ENCODE measurements at regions not wholly inside any gene's neighbourhood (a gene's known extent, or its start where the extent isn't known, plus 50 kb on each side); places are given as distances from the start of the nearest gene placed in this dataset.

DNA sequence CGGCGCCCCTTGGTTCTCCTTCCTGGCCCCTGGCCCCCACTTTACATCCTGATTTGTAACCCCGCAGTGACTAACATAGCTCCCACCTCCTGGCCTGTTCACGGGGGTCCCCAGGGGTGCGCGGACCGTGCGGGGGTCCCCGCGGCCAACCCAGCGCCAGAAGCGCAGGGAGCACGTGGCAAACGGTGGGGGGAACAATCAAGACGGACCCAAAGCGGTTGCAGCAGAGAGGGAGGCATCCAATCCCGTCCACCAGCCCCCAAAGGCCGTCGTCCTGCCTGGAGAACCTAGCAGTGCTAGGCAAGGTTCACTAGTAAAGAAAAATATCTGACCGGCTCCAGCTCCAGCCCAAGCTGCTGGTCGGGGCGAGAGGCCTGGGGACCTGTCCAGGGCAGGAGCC lies 201.5 kb downstream of the AUH start:
- TF ChIP-seq EZH2 (IDR thresholded peaks at IDR 0.05; ENCODE audit: low read depth, unreplicated experiment) (no peak), CTCF (conservative IDR thresholded peaks at IDR 0.05; ENCODE audit: low read depth in 2 of 2) (no peak), POLR2AphosphoS5 (IDR thresholded peaks at IDR 0.05; ENCODE audit: low read depth) (no peak), REST (IDR thresholded peaks at IDR 0.05; ENCODE audit: unreplicated experiment) (no peak), CREB1 (CRISPR knock-in tag; IDR thresholded peaks at IDR 0.05; ENCODE audit: low read depth) (no peak), NANOG (IDR thresholded peaks at IDR 0.05; ENCODE audit: borderline replicate concordance) (no peak), EZH2phosphoT487 (IDR thresholded peaks at IDR 0.05; ENCODE audit: unreplicated experiment) (no peak), STAT1 (IDR thresholded peaks at IDR 0.05; ENCODE audit: unreplicated experiment) (no peak)
- TF ChIP-seq, protein P1, sequence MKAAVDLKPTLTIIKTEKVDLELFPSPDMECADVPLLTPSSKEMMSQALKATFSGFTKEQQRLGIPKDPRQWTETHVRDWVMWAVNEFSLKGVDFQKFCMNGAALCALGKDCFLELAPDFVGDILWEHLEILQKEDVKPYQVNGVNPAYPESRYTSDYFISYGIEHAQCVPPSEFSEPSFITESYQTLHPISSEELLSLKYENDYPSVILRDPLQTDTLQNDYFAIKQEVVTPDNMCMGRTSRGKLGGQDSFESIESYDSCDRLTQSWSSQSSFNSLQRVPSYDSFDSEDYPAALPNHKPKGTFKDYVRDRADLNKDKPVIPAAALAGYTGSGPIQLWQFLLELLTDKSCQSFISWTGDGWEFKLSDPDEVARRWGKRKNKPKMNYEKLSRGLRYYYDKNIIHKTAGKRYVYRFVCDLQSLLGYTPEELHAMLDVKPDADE (IDR thresholded peaks at IDR 0.05): no peak
